K562 (cell line): ENCODE measurements at regions not wholly inside any gene's neighbourhood (a gene's known extent, or its start where the extent isn't known, plus 50 kb on each side); places are given as distances from the start of the nearest gene placed in this dataset.

ENCODE experiments used
- ATAC-seq: fragments of 200-7000 bp; cut with Tn5 transposase; 3 replicates; pipeline ENCODE4 v1.9.1; 2020; ENCODE audit warnings: moderate library complexity
- BruUV-seq: library from RNA; stranded (reverse); fragments of 400-500 nt; replicated peaks from 2 replicates; lab custom pipeline; 2021; lab: Mats Ljungman, UMichigan
- CTCF ChIA-PET: fragments of 300-600 bp; formaldehyde crosslinking; extraction: SDS; loops from one replicate; lab custom pipeline; 2021; ENCODE audit warnings: low intra/inter-chr PET ratio; lab: Yijun Ruan, JAX
- POLR2A ChIA-PET: fragments of 300-600, 350-650 bp; sonication (Branson Sonifier 250); formaldehyde crosslinking; extraction: SDS; loops from one replicate; lab custom pipeline; 2021; ENCODE audit warnings: antibody characterized with exemption, inconsistent platforms; lab: Yijun Ruan, JAX
- DNase-seq, 4 experiments: peaks; one replicate each; pipeline versions ENCODE4 v3.0.0 to v3.0.0-alpha.2; 2011 to 2018; ENCODE audit warnings: low spot score in 3 of 4, mixed read lengths in 3 of 4; ENCODE audit errors: extremely low read depth in 1 of 4
- FAIRE-seq: peaks from 2 replicates; lab custom pipeline; 2011; peaks lifted over from hg19 to GRCh38; lab: Jason Lieb, UNC
- H2AFZ ChIP-seq: 2 replicates; pipeline ENCODE4 v1.6.0; 2011; ENCODE audit warnings: low read depth, low read length, control low read depth, inconsistent platforms
- H3K27ac ChIP-seq: fragments of 200-600 bp; 3 replicates; pipeline ENCODE4 v1.8.0; 2011; ENCODE audit warnings: low read depth, mild to moderate bottlenecking, control low read depth, inconsistent platforms, low read length, moderate library complexity, mixed read lengths; ENCODE audit errors: extremely low read depth
- H3K27me3 ChIP-seq, 2 experiments: fragments of 300-600 bp in 1 of 2; 2 replicates in 1 of 2; 3 replicates in 1 of 2; pipeline versions ENCODE4 v1.6.0 to v1.8.0; 2011; ENCODE audit warnings: inconsistent platforms in 2 of 2, low read length in 2 of 2, mild to moderate bottlenecking in 1 of 2, mixed read lengths in 1 of 2, moderate library complexity in 1 of 2; ENCODE audit not compliant: control insufficient read depth in 2 of 2, insufficient read depth in 2 of 2
- H3K36me3 ChIP-seq: fragments of 300-600 bp; 3 replicates; pipeline ENCODE4 v1.8.0; 2011; ENCODE audit warnings: mild to moderate bottlenecking, low read length, inconsistent platforms; ENCODE audit not compliant: control insufficient read depth, insufficient read depth
- H3K4me1 ChIP-seq, 2 experiments: fragments of 200-600 bp in 1 of 2; replicated peaks in 1 of 2; 2 replicates in 1 of 2; 3 replicates in 1 of 2; pipeline versions ENCODE4 v1.5.1 to v1.8.0; 2011; ENCODE audit warnings: inconsistent platforms in 2 of 2, low read length in 2 of 2, mild to moderate bottlenecking in 1 of 2, mixed read lengths in 1 of 2, moderate library complexity in 1 of 2; ENCODE audit not compliant: control insufficient read depth in 2 of 2, insufficient read depth in 2 of 2
- H3K4me2 ChIP-seq: 2 replicates; pipeline ENCODE4 v1.6.1; 2011; ENCODE audit warnings: low read length, control low read depth, inconsistent platforms, mixed read lengths; ENCODE audit not compliant: insufficient read depth
- H3K4me3 ChIP-seq: fragments of 200-600 bp; sonication (generic), shearing (Covaris generic); 2 replicates; pipeline ENCODE4 v1.5.1; 2016; ENCODE audit warnings: control low read depth, inconsistent platforms
- H3K79me2 ChIP-seq: fragments of 200-600 bp; 3 replicates; pipeline ENCODE4 v1.8.0; 2011; ENCODE audit warnings: low read length, inconsistent platforms; ENCODE audit not compliant: control insufficient read depth, insufficient read depth
- H3K9ac ChIP-seq, 2 experiments: 2 replicates each; pipeline versions ENCODE4 v1.6.0 to v1.6.1; 2011; ENCODE audit warnings: low read depth in 2 of 2, low read length in 2 of 2, control low read depth in 1 of 2, inconsistent platforms in 1 of 2, mild to moderate bottlenecking in 1 of 2, mixed read lengths in 1 of 2; ENCODE audit not compliant: insufficient read depth in 1 of 2
- H3K9me1 ChIP-seq: one replicate; pipeline ENCODE4 v1.6.0; 2011; ENCODE audit warnings: inconsistent platforms, mild to moderate bottlenecking, low read length, moderate library complexity; ENCODE audit not compliant: control insufficient read depth, insufficient read depth
- H3K9me3 ChIP-seq: replicated peaks from 2 replicates; pipeline ENCODE4 v1.5.1; 2011; ENCODE audit warnings: low read depth, low read length, inconsistent platforms; ENCODE audit not compliant: control insufficient read depth, insufficient read depth
- H4K20me1 ChIP-seq: replicated peaks from 2 replicates; pipeline ENCODE4 v1.6.1; 2011; ENCODE audit warnings: low read length, inconsistent platforms, mixed read lengths; ENCODE audit not compliant: control insufficient read depth, insufficient read depth
- BRD9 ChIP-seq: fragments of 450-650 bp; IDR thresholded peaks from 2 replicates; pipeline ENCODE4 v1.6.1; 2018; ENCODE audit warnings: low read depth; ENCODE audit not compliant: partially characterized antibody
- CBFA2T3 ChIP-seq: fragments of 450-650 bp; IDR thresholded peaks from 2 replicates; pipeline ENCODE4 v1.6.1; 2017
- CREB1 ChIP-seq, 2 experiments: sonication (generic) in 1 of 2; formaldehyde crosslinking in 1 of 2; IDR thresholded peaks; 2 replicates each; pipeline versions ENCODE4 v1.6.1 to v1.8.0; 2012 to 2022; ENCODE audit warnings: inconsistent platforms in 1 of 2, mild to moderate bottlenecking in 1 of 2, missing genetic modification reagents in 1 of 2, moderate library complexity in 1 of 2
- CREB3 ChIP-seq: fragments of 450-650 bp; conservative IDR thresholded peaks from 2 replicates; pipeline ENCODE4 v1.6.1; 2016; ENCODE audit warnings: missing genetic modification characterization, low read depth, mild to moderate bottlenecking, missing compliant biosample characterization, moderate library complexity
- DEAF1 ChIP-seq: fragments of 450-650 bp; formaldehyde crosslinking; IDR thresholded peaks from 2 replicates; pipeline ENCODE4 v1.4.0; 2020; ENCODE audit warnings: mild to moderate bottlenecking, moderate library complexity
- KAT8 ChIP-seq: fragments of 450-650 bp; IDR thresholded peaks from 2 replicates; pipeline ENCODE4 v1.6.1; 2016; ENCODE audit warnings: low read depth, mild to moderate bottlenecking
- KLF13 ChIP-seq: fragments of 450-650 bp; IDR thresholded peaks from 2 replicates; pipeline ENCODE4 v1.6.1; 2016; ENCODE audit warnings: missing genetic modification characterization, low read depth, mild to moderate bottlenecking, missing compliant biosample characterization, moderate library complexity, borderline replicate concordance
- PRDM10 ChIP-seq: fragments of 450-650 bp; IDR thresholded peaks from 2 replicates; pipeline ENCODE4 v1.6.1; 2018; ENCODE audit not compliant: partially characterized antibody
- SAP30 ChIP-seq: fragments of 200-600 bp; sonication (generic); IDR thresholded peaks from 2 replicates; pipeline ENCODE4 v1.6.1; 2012; ENCODE audit warnings: borderline replicate concordance, low read depth, mild to moderate bottlenecking, moderate library complexity, low read length, control low read depth, inconsistent platforms; ENCODE audit not compliant: insufficient read depth, poor library complexity, severe bottlenecking
- TBP ChIP-seq: optimal IDR thresholded peaks from 2 replicates; pipeline ENCODE3; 2011; ENCODE audit warnings: low read depth, low read length, improper control_type of control experiment
- YY1 ChIP-seq, 3 experiments: IDR thresholded peaks; 2 replicates each; pipeline ENCODE4 v1.6.1; 2011; ENCODE audit warnings: low read length in 2 of 3, mild to moderate bottlenecking in 2 of 3, moderate library complexity in 2 of 3, borderline replicate concordance in 1 of 3, control low read depth in 1 of 3, low read depth in 1 of 3; ENCODE audit not compliant: insufficient read depth in 3 of 3, insufficient replicate concordance in 2 of 3, control insufficient read depth in 1 of 3, insufficient read length in 1 of 3; ENCODE audit errors: extremely low read depth in 1 of 3
- ZC3H4 ChIP-seq: sonication (generic); formaldehyde crosslinking; IDR thresholded peaks from 2 replicates; pipeline ENCODE4 v1.9.0; 2021; ENCODE audit warnings: missing genetic modification reagents, borderline replicate concordance
- ZNF324 ChIP-seq: fragments of 250-450 bp; sonication (Bioruptor Pico); IDR thresholded peaks from 2 replicates; pipeline ENCODE4 v1.4.0; 2020; ENCODE audit warnings: mild to moderate bottlenecking
- WGBS: fragments of 100-300 bp; shearing (Covaris generic); methylation state at CpG from one replicate; pipeline ENCODE4 v1.1.6; 2016; ENCODE audit warnings: low coverage, mixed read lengths; ENCODE audit not compliant: insufficient coverage; ENCODE audit errors: missing lambda C conversion rate; 5-methylcytosine and 5-hydroxymethylcytosine counted together
- in situ Hi-C: fragments of 300-500 bp; cut with MboI; formaldehyde crosslinking; loops from 4 replicates; pipeline ENCODE4 v1.15.0; 2018; ENCODE audit warnings: inconsistent platforms, mixed read lengths
- intact Hi-C: fragments of 100-400 bp; cut with micrococcal nuclease; formaldehyde crosslinking; loops from 2 replicates; pipeline ENCODE4 v1.14.2; 2022

- peaks cover 0 to 6% of the 10 kb centered on the region in 2 experiments; a peak in 2 of 5 replicates for H3K27me3 ChIP-seq
- ChIA-PET POLR2A (no interaction called here), CTCF (no interaction called here)
- no peak overlapping the region for H3K4me2 ChIP-seq
- H3K27ac ChIP-seq, result no peak overlapping the region
- H3K9me3 ChIP-seq, result no peaks in the 10 kb centered on the region
- BruUV-seq, result no TSS peak
- ATAC-seq (no peak), DNase-seq (no peak), FAIRE-seq (no peak)
- H3K36me3 ChIP-seq, result no peaks in the 10 kb centered on the region
- H3K9me1 ChIP-seq, result no peaks in the 10 kb centered on the region
- H3K4me1 ChIP-seq, result no peaks in the 10 kb centered on the region
- in situ Hi-C loops, result no loop called here
- no peaks in the 10 kb centered on the region for H4K20me1 ChIP-seq
- WGBS, result 0% methylated on average over 3 of the region's 4 CpGs
- intact Hi-C loops, result no loop called here
- no peak overlapping the region for H2AFZ ChIP-seq
- no peak overlapping the region for H3K9ac ChIP-seq
- H3K4me3 ChIP-seq, result no peak overlapping the region
- H3K79me2 ChIP-seq, result no peaks in the 10 kb centered on the region
- TF ChIP-seq DEAF1 (no peak), SAP30 (no peak), BRD9 (no peak), ZC3H4 (CRISPR knock-in tag) (no peak), PRDM10 (no peak), TBP (no peak), KAT8 (no peak), CBFA2T3 (no peak), CREB3 (tag) (no peak), KLF13 (no peak), CREB1 (IDR thresholded peaks at IDR 0.05) (no peak), CREB1 (CRISPR knock-in tag; IDR thresholded peaks at IDR 0.05) (no peak), ZNF324 (no peak), YY1 (IDR thresholded peaks at IDR 0.05; ENCODE audit: borderline replicate concordance in 1 of 3, control insufficient read depth in 1 of 3, extremely low read depth in 1 of 3, insufficient read depth in 3 of 3, insufficient read length in 1 of 3, insufficient replicate concordance in 2 of 3, low read depth in 1 of 3, low read length in 2 of 3) (no peak)
Observed at GRCh38 chr10:118842843-118843624, 88.3 kb upstream of the CACUL1 start.
